ENCODE measurements at regions not wholly inside any gene's neighbourhood (a gene's known extent, or its start where the extent isn't known, plus 50 kb on each side); places are given as distances from the start of the nearest gene placed in this dataset.

DNA sequence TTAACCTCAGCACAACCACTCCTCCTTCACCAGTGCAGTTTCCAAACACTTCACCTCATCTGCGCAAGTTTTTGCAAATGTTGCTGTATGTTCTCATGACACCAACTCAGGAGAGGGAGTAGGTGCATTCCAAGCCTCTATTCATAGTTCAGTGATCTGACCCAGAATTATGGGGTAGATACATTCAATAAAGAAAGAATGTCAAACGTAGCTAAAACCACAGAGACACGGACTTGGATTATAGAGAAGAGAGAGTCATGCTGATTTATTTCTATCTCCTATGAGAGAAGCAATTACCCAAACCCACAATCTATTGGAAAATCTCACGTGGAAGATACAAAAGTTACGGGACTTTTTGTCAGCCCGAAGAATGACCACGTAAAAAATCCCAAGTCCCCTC, 1006.0 kb upstream of the TMEM132C start:
- Mint-ChIP-seq H3K27me3 (ENCODE audit: insufficient read depth, low read depth, poor library complexity) (no peaks in the 10 kb centered on the region), H3K9me3 (peaks cover 92% of the 10 kb centered on the region), H3K36me3 (ENCODE audit: low read depth) (peaks cover 35% of the 10 kb centered on the region), H3K27ac (no peak overlapping the region), H3K4me3 (no peak overlapping the region), H3K4me1 (no peaks in the 10 kb centered on the region)
- H3K27me3 ChIP-seq (ENCODE audit: insufficient read depth), result no peaks in the 10 kb centered on the region
- H3K4me2 ChIP-seq, result no peak overlapping the region
- H4K20me1 ChIP-seq (replicated peaks; ENCODE audit: insufficient read depth), result no peaks in the 10 kb centered on the region
- no peak overlapping the region for H3K4me3 ChIP-seq
- TF ChIP-seq, protein P1, sequence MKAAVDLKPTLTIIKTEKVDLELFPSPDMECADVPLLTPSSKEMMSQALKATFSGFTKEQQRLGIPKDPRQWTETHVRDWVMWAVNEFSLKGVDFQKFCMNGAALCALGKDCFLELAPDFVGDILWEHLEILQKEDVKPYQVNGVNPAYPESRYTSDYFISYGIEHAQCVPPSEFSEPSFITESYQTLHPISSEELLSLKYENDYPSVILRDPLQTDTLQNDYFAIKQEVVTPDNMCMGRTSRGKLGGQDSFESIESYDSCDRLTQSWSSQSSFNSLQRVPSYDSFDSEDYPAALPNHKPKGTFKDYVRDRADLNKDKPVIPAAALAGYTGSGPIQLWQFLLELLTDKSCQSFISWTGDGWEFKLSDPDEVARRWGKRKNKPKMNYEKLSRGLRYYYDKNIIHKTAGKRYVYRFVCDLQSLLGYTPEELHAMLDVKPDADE (IDR thresholded peaks at IDR 0.05), result no peak
- TF ChIP-seq, protein P2, sequence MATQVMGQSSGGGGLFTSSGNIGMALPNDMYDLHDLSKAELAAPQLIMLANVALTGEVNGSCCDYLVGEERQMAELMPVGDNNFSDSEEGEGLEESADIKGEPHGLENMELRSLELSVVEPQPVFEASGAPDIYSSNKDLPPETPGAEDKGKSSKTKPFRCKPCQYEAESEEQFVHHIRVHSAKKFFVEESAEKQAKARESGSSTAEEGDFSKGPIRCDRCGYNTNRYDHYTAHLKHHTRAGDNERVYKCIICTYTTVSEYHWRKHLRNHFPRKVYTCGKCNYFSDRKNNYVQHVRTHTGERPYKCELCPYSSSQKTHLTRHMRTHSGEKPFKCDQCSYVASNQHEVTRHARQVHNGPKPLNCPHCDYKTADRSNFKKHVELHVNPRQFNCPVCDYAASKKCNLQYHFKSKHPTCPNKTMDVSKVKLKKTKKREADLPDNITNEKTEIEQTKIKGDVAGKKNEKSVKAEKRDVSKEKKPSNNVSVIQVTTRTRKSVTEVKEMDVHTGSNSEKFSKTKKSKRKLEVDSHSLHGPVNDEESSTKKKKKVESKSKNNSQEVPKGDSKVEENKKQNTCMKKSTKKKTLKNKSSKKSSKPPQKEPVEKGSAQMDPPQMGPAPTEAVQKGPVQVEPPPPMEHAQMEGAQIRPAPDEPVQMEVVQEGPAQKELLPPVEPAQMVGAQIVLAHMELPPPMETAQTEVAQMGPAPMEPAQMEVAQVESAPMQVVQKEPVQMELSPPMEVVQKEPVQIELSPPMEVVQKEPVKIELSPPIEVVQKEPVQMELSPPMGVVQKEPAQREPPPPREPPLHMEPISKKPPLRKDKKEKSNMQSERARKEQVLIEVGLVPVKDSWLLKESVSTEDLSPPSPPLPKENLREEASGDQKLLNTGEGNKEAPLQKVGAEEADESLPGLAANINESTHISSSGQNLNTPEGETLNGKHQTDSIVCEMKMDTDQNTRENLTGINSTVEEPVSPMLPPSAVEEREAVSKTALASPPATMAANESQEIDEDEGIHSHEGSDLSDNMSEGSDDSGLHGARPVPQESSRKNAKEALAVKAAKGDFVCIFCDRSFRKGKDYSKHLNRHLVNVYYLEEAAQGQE (IDR thresholded peaks at IDR 0.05; ENCODE audit: unreplicated experiment), result no peak
- TF ChIP-seq NANOG (IDR thresholded peaks at IDR 0.05; ENCODE audit: borderline replicate concordance) (no peak), ZNF462 (CRISPR knock-in tag; IDR thresholded peaks at IDR 0.05) (no peak), EZH2 (IDR thresholded peaks at IDR 0.05; ENCODE audit: low read depth, unreplicated experiment) (no peak), ZNF331 (CRISPR knock-in tag; IDR thresholded peaks at IDR 0.05; ENCODE audit: low read depth) (no peak), ZNF114 (CRISPR knock-in tag; IDR thresholded peaks at IDR 0.05) (no peak), POLR2AphosphoS5 (IDR thresholded peaks at IDR 0.05; ENCODE audit: low read depth) (no peak), JUNB (IDR thresholded peaks at IDR 0.05; ENCODE audit: unreplicated experiment) (no peak), STAT1 (IDR thresholded peaks at IDR 0.05; ENCODE audit: unreplicated experiment) (no peak), EZH2phosphoT487 (IDR thresholded peaks at IDR 0.05; ENCODE audit: unreplicated experiment) (no peak), CREB1 (CRISPR knock-in tag; IDR thresholded peaks at IDR 0.05; ENCODE audit: low read depth) (no peak)
- TF ChIP-seq, protein P3, sequence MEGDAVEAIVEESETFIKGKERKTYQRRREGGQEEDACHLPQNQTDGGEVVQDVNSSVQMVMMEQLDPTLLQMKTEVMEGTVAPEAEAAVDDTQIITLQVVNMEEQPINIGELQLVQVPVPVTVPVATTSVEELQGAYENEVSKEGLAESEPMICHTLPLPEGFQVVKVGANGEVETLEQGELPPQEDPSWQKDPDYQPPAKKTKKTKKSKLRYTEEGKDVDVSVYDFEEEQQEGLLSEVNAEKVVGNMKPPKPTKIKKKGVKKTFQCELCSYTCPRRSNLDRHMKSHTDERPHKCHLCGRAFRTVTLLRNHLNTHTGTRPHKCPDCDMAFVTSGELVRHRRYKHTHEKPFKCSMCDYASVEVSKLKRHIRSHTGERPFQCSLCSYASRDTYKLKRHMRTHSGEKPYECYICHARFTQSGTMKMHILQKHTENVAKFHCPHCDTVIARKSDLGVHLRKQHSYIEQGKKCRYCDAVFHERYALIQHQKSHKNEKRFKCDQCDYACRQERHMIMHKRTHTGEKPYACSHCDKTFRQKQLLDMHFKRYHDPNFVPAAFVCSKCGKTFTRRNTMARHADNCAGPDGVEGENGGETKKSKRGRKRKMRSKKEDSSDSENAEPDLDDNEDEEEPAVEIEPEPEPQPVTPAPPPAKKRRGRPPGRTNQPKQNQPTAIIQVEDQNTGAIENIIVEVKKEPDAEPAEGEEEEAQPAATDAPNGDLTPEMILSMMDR (conservative IDR thresholded peaks at IDR 0.05; ENCODE audit: low read depth in 2 of 2), result no peak
- H3K4me1 ChIP-seq (ENCODE audit: insufficient read depth), result no peaks in the 10 kb centered on the region
- ATAC-seq, result no peak
- H3K79me2 ChIP-seq (replicated peaks; ENCODE audit: insufficient read depth), result no peaks in the 10 kb centered on the region
- no peaks in the 10 kb centered on the region for H3K9me2 ChIP-seq (ENCODE audit: insufficient read depth)
- DNase-seq (ENCODE audit: low spot score), result no peak
- no peak overlapping the region for H3K27ac ChIP-seq (ENCODE audit: low read depth)
- H2AFZ ChIP-seq, result no peak overlapping the region
- no peaks in the 10 kb centered on the region for H3K36me3 ChIP-seq (ENCODE audit: insufficient read depth)
- no peaks in the 10 kb centered on the region for H3F3A ChIP-seq (replicated peaks; ENCODE audit: low read depth)
